ENCODE measurements at regions not wholly inside any gene's neighbourhood (a gene's known extent, or its start where the extent isn't known, plus 50 kb on each side); places are given as distances from the start of the nearest gene placed in this dataset.

DNA sequence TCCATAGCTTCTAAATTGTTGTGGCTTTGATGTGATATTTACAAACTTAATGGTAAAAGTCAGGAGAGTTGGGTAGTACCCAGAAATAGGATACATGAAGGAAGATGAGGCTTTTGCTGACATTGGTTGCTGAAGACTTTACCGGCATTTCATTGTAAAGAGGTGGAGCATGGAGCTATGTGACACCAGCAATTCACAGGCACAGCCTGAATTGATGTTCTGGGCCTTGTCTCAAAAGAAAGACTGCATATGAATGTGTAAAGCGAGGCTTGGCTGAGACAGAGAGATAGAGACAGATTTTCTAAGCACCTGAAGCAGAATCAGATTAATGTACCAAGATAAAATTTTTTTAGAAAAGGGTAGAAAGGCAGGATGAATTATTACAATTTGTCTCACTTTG, 864.9 kb upstream of the ID2 start:
- H3K36me3 ChIP-seq (replicated peaks in 1 of 2; ENCODE audit: control insufficient read depth in 1 of 2, insufficient read depth in 2 of 2, low read length in 2 of 2): no peaks in the 10 kb centered on the region
- no peak overlapping the region for H3K27ac ChIP-seq (ENCODE audit: low read depth in 1 of 2, low read length in 2 of 2)
- no peaks in the 10 kb centered on the region for H3K79me2 ChIP-seq (ENCODE audit: insufficient read depth, low read length)
- H3K4me1 ChIP-seq (ENCODE audit: control insufficient read depth in 1 of 2, insufficient read depth in 2 of 2, low read length in 2 of 2): no peaks in the 10 kb centered on the region
- Mint-ChIP-seq H3K4me3 (no peak overlapping the region), H3K27ac (no peak overlapping the region), H3K27me3 (ENCODE audit: low read depth in 3 of 3) (peaks cover 0 to 2% (median 0%) of the 10 kb centered on the region in 3 donors), H3K4me1 (no peaks in the 10 kb centered on the region), H3K36me3 (no peaks in the 10 kb centered on the region), H3K9me3 (peaks cover 5 to 15% (median 7%) of the 10 kb centered on the region in 7 donors)
- H2AFZ ChIP-seq (ENCODE audit: insufficient read depth, low read depth, low read length, poor library complexity, severe bottlenecking): no peak overlapping the region
- DNase-seq: no peak
- H3K4me3 ChIP-seq (replicated peaks in 1 of 3; ENCODE audit: low read depth in 2 of 3, low read length in 3 of 3): no peak overlapping the region
- no peak overlapping the region for H3K4me2 ChIP-seq (replicated peaks; ENCODE audit: extremely low read depth, low read length, poor library complexity, severe bottlenecking)
- intact Hi-C loops (cut with micrococcal nuclease): no loop called here
- WGBS (ENCODE audit: insufficient coverage): 87% methylated on average over 2 of the region's 2 CpGs
- TF ChIP-seq, protein P1, sequence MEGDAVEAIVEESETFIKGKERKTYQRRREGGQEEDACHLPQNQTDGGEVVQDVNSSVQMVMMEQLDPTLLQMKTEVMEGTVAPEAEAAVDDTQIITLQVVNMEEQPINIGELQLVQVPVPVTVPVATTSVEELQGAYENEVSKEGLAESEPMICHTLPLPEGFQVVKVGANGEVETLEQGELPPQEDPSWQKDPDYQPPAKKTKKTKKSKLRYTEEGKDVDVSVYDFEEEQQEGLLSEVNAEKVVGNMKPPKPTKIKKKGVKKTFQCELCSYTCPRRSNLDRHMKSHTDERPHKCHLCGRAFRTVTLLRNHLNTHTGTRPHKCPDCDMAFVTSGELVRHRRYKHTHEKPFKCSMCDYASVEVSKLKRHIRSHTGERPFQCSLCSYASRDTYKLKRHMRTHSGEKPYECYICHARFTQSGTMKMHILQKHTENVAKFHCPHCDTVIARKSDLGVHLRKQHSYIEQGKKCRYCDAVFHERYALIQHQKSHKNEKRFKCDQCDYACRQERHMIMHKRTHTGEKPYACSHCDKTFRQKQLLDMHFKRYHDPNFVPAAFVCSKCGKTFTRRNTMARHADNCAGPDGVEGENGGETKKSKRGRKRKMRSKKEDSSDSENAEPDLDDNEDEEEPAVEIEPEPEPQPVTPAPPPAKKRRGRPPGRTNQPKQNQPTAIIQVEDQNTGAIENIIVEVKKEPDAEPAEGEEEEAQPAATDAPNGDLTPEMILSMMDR (IDR thresholded peaks at IDR 0.05): no peak
- no peaks in the 10 kb centered on the region for H3K27me3 ChIP-seq (ENCODE audit: control insufficient read depth in 2 of 2, insufficient read depth in 2 of 2, low read length in 2 of 2)
- no peak overlapping the region for H3K9ac ChIP-seq (ENCODE audit: insufficient read depth, low read length, poor library complexity, severe bottlenecking)
- no peaks in the 10 kb centered on the region for H4K20me1 ChIP-seq (ENCODE audit: insufficient read depth, low read length)
- H3K9me3 ChIP-seq (replicated peaks in 1 of 2; ENCODE audit: control insufficient read depth in 1 of 2, insufficient read depth in 1 of 2, low read length in 2 of 2): peaks cover 4 to 6% of the 10 kb centered on the region in 2 donors

GRCh38 chr2:7819316-7819715, 862.5 kb upstream of the ID2 start:
- Histone ChIP-seq H3K4me2 (replicated peaks; ENCODE audit: extremely low read depth, low read length, poor library complexity, severe bottlenecking) (no peak overlapping the region), H3K27me3 (ENCODE audit: control insufficient read depth in 2 of 2, insufficient read depth in 2 of 2, low read length in 2 of 2) (no peaks in the 10 kb centered on the region), H3K4me1 (ENCODE audit: control insufficient read depth in 1 of 2, insufficient read depth in 2 of 2, low read length in 2 of 2) (no peaks in the 10 kb centered on the region), H3K79me2 (ENCODE audit: insufficient read depth, low read length) (no peaks in the 10 kb centered on the region), H2AFZ (ENCODE audit: insufficient read depth, low read depth, low read length, poor library complexity, severe bottlenecking) (no peak overlapping the region), H3K4me3 (replicated peaks in 1 of 3; ENCODE audit: low read depth in 2 of 3, low read length in 3 of 3) (no peak overlapping the region), H4K20me1 (ENCODE audit: insufficient read depth, low read length) (no peaks in the 10 kb centered on the region), H3K27ac (ENCODE audit: low read depth in 1 of 2, low read length in 2 of 2) (no peak overlapping the region), H3K36me3 (replicated peaks in 1 of 2; ENCODE audit: control insufficient read depth in 1 of 2, insufficient read depth in 2 of 2, low read length in 2 of 2) (no peaks in the 10 kb centered on the region), H3K9ac (ENCODE audit: insufficient read depth, low read length, poor library complexity, severe bottlenecking) (no peak overlapping the region), H3K9me3 (replicated peaks in 1 of 2; ENCODE audit: control insufficient read depth in 1 of 2, insufficient read depth in 1 of 2, low read length in 2 of 2) (peaks cover 4 to 5% of the 10 kb centered on the region in 2 donors)
- Mint-ChIP-seq H3K36me3 (no peaks in the 10 kb centered on the region), H3K4me3 (no peak overlapping the region), H3K27ac (no peak overlapping the region), H3K9me3 (peaks cover 3 to 11% (median 7%) of the 10 kb centered on the region in 7 donors), H3K27me3 (ENCODE audit: low read depth in 3 of 3) (peaks cover 0 to 2% (median 0%) of the 10 kb centered on the region in 3 donors), H3K4me1 (no peaks in the 10 kb centered on the region)
- WGBS (ENCODE audit: insufficient coverage): 100% methylated on average over 2 of the region's 5 CpGs
- DNase-seq: no peak
- TF ChIP-seq, protein P1 (IDR thresholded peaks at IDR 0.05): no peak
- intact Hi-C loops (cut with micrococcal nuclease): no loop called here

Measured in CD14-positive monocyte (primary cell).